CD4-positive, alpha-beta T cell (primary cell): ENCODE measurements at regions not wholly inside any gene's neighbourhood (a gene's known extent, or its start where the extent isn't known, plus 50 kb on each side); places are given as distances from the start of the nearest gene placed in this dataset.

ENCODE experiments used
- ATAC-seq: fragments of 200-7000 bp; cut with Tn5 transposase; one replicate; pipeline ENCODE4 v1.10.0; 2022; ENCODE audit warnings: mild to moderate bottlenecking; ENCODE audit not compliant: poor library complexity
- CTCF ChIA-PET: fragments of 350-600 bp; sonication (Branson Sonifier 250); formaldehyde crosslinking; loops from one replicate; lab custom pipeline; 2021; ENCODE audit warnings: antibody characterized with exemption, inconsistent platforms; lab: Charles Lee
- POLR2A ChIA-PET: fragments of 350-600 bp; sonication (Branson Sonifier 250); formaldehyde crosslinking; loops from one replicate; lab custom pipeline; 2021; ENCODE audit warnings: antibody characterized with exemption, inconsistent platforms; lab: Charles Lee
- DNase-seq, 14 experiments: peaks; one replicate each; pipeline ENCODE4 v3.0.0-alpha.2; 2013 to 2020; ENCODE audit warnings: mixed read lengths in 2 of 14
- H3K27ac ChIP-seq, 2 donors: one replicate each; pipeline versions ENCODE4 v1.5.1 to v1.7.0; 2013; ENCODE audit warnings: low read length in 2 of 2, low read depth in 1 of 2, mild to moderate bottlenecking in 1 of 2
- H3K27me3 ChIP-seq, 2 experiments: 1 replicate in 1 of 2; 2 replicates in 1 of 2; pipeline versions ENCODE4 v1.6.1 to v1.7.0; 2013; ENCODE audit warnings: low read length in 2 of 2, control low read depth in 1 of 2, mild to moderate bottlenecking in 1 of 2, moderate library complexity in 1 of 2; ENCODE audit not compliant: insufficient read depth in 2 of 2, control insufficient read depth in 1 of 2
- H3K36me3 ChIP-seq: one replicate; pipeline ENCODE4 v1.6.1; 2013; ENCODE audit warnings: low read length, control low read depth; ENCODE audit not compliant: insufficient read depth
- H3K4me1 ChIP-seq: one replicate; pipeline ENCODE4 v1.6.1; 2013; ENCODE audit warnings: low read length, control low read depth; ENCODE audit not compliant: insufficient read depth
- H3K4me3 ChIP-seq: one replicate; pipeline ENCODE4 v1.5.1; 2013; ENCODE audit warnings: mild to moderate bottlenecking, low read length, moderate library complexity
- H3K9me3 ChIP-seq, 2 experiments: 1 replicate in 1 of 2; 2 replicates in 1 of 2; pipeline versions ENCODE4 v1.6.1 to v1.7.0; 2013; ENCODE audit warnings: low read length in 2 of 2, mild to moderate bottlenecking in 2 of 2, control low read depth in 1 of 2, moderate library complexity in 1 of 2; ENCODE audit not compliant: control insufficient read depth in 1 of 2, insufficient read depth in 1 of 2
- H3K27ac Mint-ChIP-seq: one replicate; pipeline ENCODE4 v1.8.0; 2020; ENCODE audit warnings: mixed read lengths
- H3K27me3 Mint-ChIP-seq: one replicate; pipeline ENCODE4 v1.8.0; 2021; ENCODE audit warnings: mixed read lengths
- H3K36me3 Mint-ChIP-seq: one replicate; pipeline ENCODE4 v1.8.0; 2021; ENCODE audit warnings: low read depth, mixed read lengths
- H3K4me1 Mint-ChIP-seq: one replicate; pipeline ENCODE4 v1.8.0; 2021; ENCODE audit warnings: low read depth, mixed read lengths
- H3K4me3 Mint-ChIP-seq: one replicate; pipeline ENCODE4 v1.8.0; 2020; ENCODE audit warnings: mild to moderate bottlenecking, mixed read lengths
- H3K9me3 Mint-ChIP-seq: one replicate; pipeline ENCODE4 v1.8.0; 2020; ENCODE audit warnings: mixed read lengths
- intact Hi-C, 2 experiments: fragments of 100-400 bp; cut with DNase I in 1 of 2; cut with micrococcal nuclease in 1 of 2; formaldehyde crosslinking; loops; one replicate each; pipeline versions ENCODE4 v1.15.1 to v1.9.0; 2023 to 2025; cut with DNase I, micrococcal nuclease
- TF ChIP-seq, protein P1 (sequence below): fragments of 200-600 bp; IDR thresholded peaks from one replicate; pipeline ENCODE4 v1.8.0; 2022; ENCODE audit warnings: antibody characterized with exemption, mild to moderate bottlenecking

DNA sequence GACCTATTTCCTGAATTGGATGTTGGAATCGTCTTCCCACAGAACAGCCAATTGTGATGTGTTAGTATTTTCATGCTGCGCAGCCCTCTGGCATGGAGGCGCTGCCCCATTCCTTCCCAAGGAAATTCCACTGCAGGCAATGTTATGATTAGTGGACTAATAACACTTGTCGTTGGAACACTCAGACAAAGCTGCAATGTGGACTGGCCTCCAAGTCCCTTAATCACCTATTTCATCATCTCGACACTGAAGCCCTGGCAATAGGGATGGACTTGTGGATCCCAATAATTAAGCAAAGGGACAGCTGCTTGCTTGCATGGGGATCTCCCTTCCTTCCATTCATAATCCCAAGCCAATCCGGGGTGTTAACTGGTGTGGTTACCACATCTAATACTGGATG, 59.9 kb downstream of the PABIR2 start:
- ATAC-seq, result no peak
- POLR2A ChIA-PET, result no interaction called here
- H3K27ac Mint-ChIP-seq, result no peak overlapping the region
- Histone ChIP-seq H3K9me3 (no peaks in the 10 kb centered on the region), H3K4me1 (no peaks in the 10 kb centered on the region), H3K4me3 (no peak overlapping the region), H3K27me3 (no peaks in the 10 kb centered on the region), H3K27ac (no peak overlapping the region), H3K36me3 (no peaks in the 10 kb centered on the region)
- H3K36me3 Mint-ChIP-seq, result no peaks in the 10 kb centered on the region
- CTCF ChIA-PET, result no interaction called here
- DNase-seq, result no peak
- no peaks in the 10 kb centered on the region for H3K27me3 Mint-ChIP-seq
- H3K9me3 Mint-ChIP-seq, result no peaks in the 10 kb centered on the region
- TF ChIP-seq, protein P1, sequence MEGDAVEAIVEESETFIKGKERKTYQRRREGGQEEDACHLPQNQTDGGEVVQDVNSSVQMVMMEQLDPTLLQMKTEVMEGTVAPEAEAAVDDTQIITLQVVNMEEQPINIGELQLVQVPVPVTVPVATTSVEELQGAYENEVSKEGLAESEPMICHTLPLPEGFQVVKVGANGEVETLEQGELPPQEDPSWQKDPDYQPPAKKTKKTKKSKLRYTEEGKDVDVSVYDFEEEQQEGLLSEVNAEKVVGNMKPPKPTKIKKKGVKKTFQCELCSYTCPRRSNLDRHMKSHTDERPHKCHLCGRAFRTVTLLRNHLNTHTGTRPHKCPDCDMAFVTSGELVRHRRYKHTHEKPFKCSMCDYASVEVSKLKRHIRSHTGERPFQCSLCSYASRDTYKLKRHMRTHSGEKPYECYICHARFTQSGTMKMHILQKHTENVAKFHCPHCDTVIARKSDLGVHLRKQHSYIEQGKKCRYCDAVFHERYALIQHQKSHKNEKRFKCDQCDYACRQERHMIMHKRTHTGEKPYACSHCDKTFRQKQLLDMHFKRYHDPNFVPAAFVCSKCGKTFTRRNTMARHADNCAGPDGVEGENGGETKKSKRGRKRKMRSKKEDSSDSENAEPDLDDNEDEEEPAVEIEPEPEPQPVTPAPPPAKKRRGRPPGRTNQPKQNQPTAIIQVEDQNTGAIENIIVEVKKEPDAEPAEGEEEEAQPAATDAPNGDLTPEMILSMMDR, result no peak
- no peaks in the 10 kb centered on the region for H3K4me1 Mint-ChIP-seq
- H3K4me3 Mint-ChIP-seq, result no peak overlapping the region
- intact Hi-C loops, result no loop called here

GRCh38 chrX:134736356-134736755, 60.6 kb downstream of the PABIR2 start:
- no peak overlapping the region for H3K27ac ChIP-seq
- H3K4me1 ChIP-seq, result no peaks in the 10 kb centered on the region
- H3K4me3 ChIP-seq, result no peak overlapping the region
- H3K27me3 Mint-ChIP-seq, result no peaks in the 10 kb centered on the region
- ATAC-seq (no peak), DNase-seq (no peak)
- H3K9me3 ChIP-seq, result no peaks in the 10 kb centered on the region
- no peaks in the 10 kb centered on the region for H3K36me3 ChIP-seq
- no peaks in the 10 kb centered on the region for H3K9me3 Mint-ChIP-seq
- no peaks in the 10 kb centered on the region for H3K36me3 Mint-ChIP-seq
- TF ChIP-seq, protein P1, result no peak
- ChIA-PET POLR2A (no interaction called here), CTCF (no interaction called here)
- intact Hi-C loops, result no loop called here
- H3K27me3 ChIP-seq, result no peaks in the 10 kb centered on the region
- H3K4me1 Mint-ChIP-seq, result no peaks in the 10 kb centered on the region
- no peak overlapping the region for H3K27ac Mint-ChIP-seq
- H3K4me3 Mint-ChIP-seq, result no peak overlapping the region

GRCh38 chrX:134735015-134735414, 62.0 kb downstream of the PABIR2 start:
- Mint-ChIP-seq H3K27me3 (no peaks in the 10 kb centered on the region), H3K4me3 (no peak overlapping the region)
- no peak overlapping the region for H3K4me3 ChIP-seq

More at GRCh38 chrX:134735015-134735414, 62.0 kb downstream of the PABIR2 start:
- CTCF ChIA-PET, result no interaction called here
- H3K36me3 Mint-ChIP-seq, result no peaks in the 10 kb centered on the region
- no peak for ATAC-seq
- H3K36me3 ChIP-seq, result no peaks in the 10 kb centered on the region
- no peak overlapping the region for H3K27ac ChIP-seq
- TF ChIP-seq, protein P1, result no peak
- intact Hi-C loops, result no loop called here
- no peaks in the 10 kb centered on the region for H3K9me3 Mint-ChIP-seq
- no peak for DNase-seq
- no peaks in the 10 kb centered on the region for H3K27me3 ChIP-seq
- POLR2A ChIA-PET, result no interaction called here
- H3K4me1 Mint-ChIP-seq, result no peaks in the 10 kb centered on the region
- H3K4me1 ChIP-seq, result no peaks in the 10 kb centered on the region
- no peak overlapping the region for H3K27ac Mint-ChIP-seq
- no peaks in the 10 kb centered on the region for H3K9me3 ChIP-seq
